PC-3 (cell line): ENCODE measurements at regions not wholly inside any gene's neighbourhood (a gene's known extent, or its start where the extent isn't known, plus 50 kb on each side); places are given as distances from the start of the nearest gene placed in this dataset.

Source experiments
- ATAC-seq: fragments of 200-7000 bp; cut with Tn5 transposase; 2 replicates; pipeline ENCODE4 v1.9.1; 2020; ENCODE audit warnings: mild to moderate bottlenecking, moderate library complexity
- BruUV-seq: library from RNA; stranded (reverse); fragments of 400-500 nt; replicated peaks from 2 replicates; lab custom pipeline; 2021; lab: Mats Ljungman, UMichigan
- CTCF ChIA-PET: fragments of 300-600 bp; sonication (Branson Sonifier 250); formaldehyde crosslinking; loops from one replicate; lab custom pipeline; 2022; ENCODE audit warnings: antibody characterized with exemption; lab: Charles Lee
- POLR2A ChIA-PET: fragments of 300-600 bp; sonication (Branson Sonifier 250); formaldehyde crosslinking; loops from one replicate; lab custom pipeline; 2022; ENCODE audit warnings: antibody characterized with exemption; ENCODE audit not compliant: unreplicated experiment; lab: Charles Lee
- DNase-seq: peaks from one replicate; pipeline ENCODE4 v3.0.0-alpha.2; 2015
- H2AFZ ChIP-seq: fragments of 300-600 bp; sonication (generic); 2 replicates; pipeline ENCODE4 v1.6.0; 2016; ENCODE audit warnings: antibody characterized with exemption, low read length
- H3F3A ChIP-seq: fragments of 300-600 bp; sonication (generic); one replicate; pipeline ENCODE4 v1.6.0; 2017; ENCODE audit warnings: antibody characterized with exemption, low read length, control low read depth, mild to moderate bottlenecking; ENCODE audit not compliant: unreplicated experiment
- H3K27ac ChIP-seq: fragments of 300-600 bp; sonication (generic); 2 replicates; pipeline ENCODE4 v1.5.1; 2016; ENCODE audit warnings: mild to moderate bottlenecking, low read length
- H3K27me3 ChIP-seq: fragments of 300-600 bp; sonication (generic); 2 replicates; pipeline ENCODE4 v1.6.1; 2016; ENCODE audit warnings: low read length, mixed read lengths
- H3K36me3 ChIP-seq: fragments of 300-600 bp; sonication (generic); 2 replicates; pipeline ENCODE4 v1.6.1; 2016; ENCODE audit warnings: low read depth, mixed run types, low read length, mixed read lengths
- H3K4me1 ChIP-seq: fragments of 300-600 bp; sonication (generic); 2 replicates; pipeline ENCODE4 v1.5.1; 2016; ENCODE audit warnings: low read length; ENCODE audit not compliant: insufficient read depth
- H3K4me2 ChIP-seq: fragments of 300-600 bp; sonication (generic); 2 replicates; pipeline ENCODE4 v1.6.0; 2016; ENCODE audit warnings: low read length
- H3K4me3 ChIP-seq: fragments of 300-600 bp; sonication (generic); 2 replicates; pipeline ENCODE4 v1.5.1; 2016; ENCODE audit warnings: mild to moderate bottlenecking, low read length, mixed read lengths
- H3K79me2 ChIP-seq: fragments of 300-600 bp; sonication (generic); 2 replicates; pipeline ENCODE4 v1.6.1; 2017; ENCODE audit warnings: low read length, mixed read lengths
- H3K9ac ChIP-seq: fragments of 300-600 bp; sonication (generic); 2 replicates; pipeline ENCODE4 v1.6.0; 2016; ENCODE audit warnings: mild to moderate bottlenecking, low read length
- H3K9me2 ChIP-seq: fragments of 300-600 bp; sonication (generic); replicated peaks from 2 replicates; pipeline ENCODE4 v1.6.1; 2016; ENCODE audit warnings: mixed run types, low read length, mixed read lengths
- H3K9me3 ChIP-seq: fragments of 300-600 bp; sonication (generic); 2 replicates; pipeline ENCODE4 v1.6.1; 2016; ENCODE audit warnings: low read length, mixed read lengths
- H4K20me1 ChIP-seq: fragments of 300-600 bp; sonication (generic); 2 replicates; pipeline ENCODE4 v1.6.1; 2016; ENCODE audit warnings: low read length, mixed read lengths
- EZH2 ChIP-seq: fragments of 300-600 bp; sonication (generic); IDR thresholded peaks from one replicate; pipeline ENCODE4 v1.6.1; 2017; ENCODE audit warnings: antibody characterized with exemption, mild to moderate bottlenecking, low read length; ENCODE audit not compliant: unreplicated experiment
- EZH2phosphoT487 ChIP-seq: fragments of 300-600 bp; sonication (generic); IDR thresholded peaks from 2 replicates; pipeline ENCODE4 v1.6.1; 2018; ENCODE audit warnings: mild to moderate bottlenecking, antibody characterized with exemption, low read length, borderline replicate concordance
- intact Hi-C: fragments of 100-400 bp; cut with micrococcal nuclease; formaldehyde crosslinking; loops from 2 replicates; pipeline ENCODE4 v1.9.0; 2023
- TF ChIP-seq, protein P1 (sequence below): fragments of 300-600 bp; sonication (generic); conservative IDR thresholded peaks from 2 replicates; pipeline ENCODE4 v1.5.1; 2017; ENCODE audit warnings: antibody characterized with exemption, low read depth, mild to moderate bottlenecking, low read length

DNA sequence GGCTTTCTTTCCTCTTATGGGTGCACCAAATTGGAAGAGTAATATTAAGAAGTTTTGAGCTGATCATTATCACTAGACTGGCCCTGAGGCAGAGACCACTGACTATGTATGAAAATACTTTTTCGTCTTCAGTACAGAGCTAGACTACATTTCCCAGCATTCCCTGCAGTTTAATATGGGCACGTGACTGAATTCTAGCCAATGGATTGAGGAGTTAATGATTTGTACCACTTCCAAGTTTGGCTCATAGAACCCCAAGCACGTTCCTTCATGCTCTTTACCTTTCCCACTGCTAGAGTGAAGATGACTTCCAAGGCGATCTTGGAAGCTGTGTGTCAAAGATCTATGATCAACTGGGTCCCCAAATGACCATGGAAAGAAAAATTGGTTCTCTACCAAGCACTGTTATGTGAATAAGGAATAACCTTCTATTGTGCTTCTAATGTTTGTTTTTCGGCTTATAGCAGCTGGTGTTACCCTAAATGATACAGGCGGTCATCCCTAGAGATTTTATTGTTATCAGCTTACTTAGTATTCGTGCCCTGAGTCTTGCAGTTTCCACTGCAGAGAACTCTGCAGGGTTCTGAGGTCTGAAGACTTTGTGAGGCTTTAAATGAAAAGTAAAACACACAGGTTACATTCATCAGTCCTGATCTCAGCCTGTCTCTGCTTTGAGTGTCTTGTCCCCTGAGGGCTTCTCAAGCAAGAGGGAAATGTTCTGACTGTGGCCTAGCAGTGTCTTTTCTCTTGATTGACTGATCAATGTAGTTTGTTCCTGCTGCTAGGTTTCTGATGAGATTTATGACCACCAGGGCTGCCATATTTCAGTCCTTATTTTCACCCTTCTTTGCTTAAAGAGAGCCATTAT, 486.8 kb downstream of the PDCD6IP start:
- Histone ChIP-seq H3K4me1 (no peaks in the 10 kb centered on the region), H3K9me2 (no peaks in the 10 kb centered on the region), H3F3A (no peaks in the 10 kb centered on the region), H4K20me1 (no peaks in the 10 kb centered on the region), H3K27ac (no peak overlapping the region), H2AFZ (no peak overlapping the region), H3K27me3 (no peaks in the 10 kb centered on the region), H3K79me2 (no peaks in the 10 kb centered on the region), H3K4me3 (no peak overlapping the region), H3K36me3 (no peaks in the 10 kb centered on the region), H3K9me3 (0 out of 2 replicates have a peak, but pooled peaks cover 4% of the 10 kb centered on the region), H3K9ac (no peak overlapping the region), H3K4me2 (no peak overlapping the region)
- DNase-seq (no peak), ATAC-seq (no peak)
- ChIA-PET CTCF (no interaction called here), POLR2A (no interaction called here)
- no TSS peak for BruUV-seq
- no peak for TF ChIP-seq EZH2phosphoT487
- no peak for TF ChIP-seq EZH2
- TF ChIP-seq, protein P1, sequence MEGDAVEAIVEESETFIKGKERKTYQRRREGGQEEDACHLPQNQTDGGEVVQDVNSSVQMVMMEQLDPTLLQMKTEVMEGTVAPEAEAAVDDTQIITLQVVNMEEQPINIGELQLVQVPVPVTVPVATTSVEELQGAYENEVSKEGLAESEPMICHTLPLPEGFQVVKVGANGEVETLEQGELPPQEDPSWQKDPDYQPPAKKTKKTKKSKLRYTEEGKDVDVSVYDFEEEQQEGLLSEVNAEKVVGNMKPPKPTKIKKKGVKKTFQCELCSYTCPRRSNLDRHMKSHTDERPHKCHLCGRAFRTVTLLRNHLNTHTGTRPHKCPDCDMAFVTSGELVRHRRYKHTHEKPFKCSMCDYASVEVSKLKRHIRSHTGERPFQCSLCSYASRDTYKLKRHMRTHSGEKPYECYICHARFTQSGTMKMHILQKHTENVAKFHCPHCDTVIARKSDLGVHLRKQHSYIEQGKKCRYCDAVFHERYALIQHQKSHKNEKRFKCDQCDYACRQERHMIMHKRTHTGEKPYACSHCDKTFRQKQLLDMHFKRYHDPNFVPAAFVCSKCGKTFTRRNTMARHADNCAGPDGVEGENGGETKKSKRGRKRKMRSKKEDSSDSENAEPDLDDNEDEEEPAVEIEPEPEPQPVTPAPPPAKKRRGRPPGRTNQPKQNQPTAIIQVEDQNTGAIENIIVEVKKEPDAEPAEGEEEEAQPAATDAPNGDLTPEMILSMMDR: no peak
- intact Hi-C loops: no loop called here

DNA sequence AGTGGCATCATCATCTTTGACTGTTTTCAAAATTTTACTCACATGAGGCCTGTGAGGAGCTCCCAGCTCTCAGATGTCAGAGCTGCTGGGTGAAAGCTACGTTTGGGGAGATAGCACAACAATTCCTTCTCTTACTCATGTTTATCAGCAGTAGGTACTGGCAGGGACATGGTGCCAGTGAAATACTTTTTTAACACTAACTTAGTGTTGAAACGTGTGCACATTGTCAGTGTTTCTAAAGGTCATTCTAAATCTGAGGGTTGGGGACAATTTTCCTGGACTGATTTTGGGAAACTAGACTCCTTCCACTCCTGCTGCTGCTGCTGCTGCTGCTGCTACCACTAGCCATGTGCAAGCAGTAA, 487.4 kb downstream of the PDCD6IP start:
- Histone ChIP-seq H3K79me2 (no peaks in the 10 kb centered on the region), H3K9me2 (no peaks in the 10 kb centered on the region), H3K9ac (no peak overlapping the region), H3K9me3 (0 out of 2 replicates have a peak, but pooled peaks cover 4% of the 10 kb centered on the region), H3K4me3 (no peak overlapping the region), H3K27me3 (no peaks in the 10 kb centered on the region), H2AFZ (no peak overlapping the region), H3K36me3 (no peaks in the 10 kb centered on the region), H3F3A (no peaks in the 10 kb centered on the region), H3K4me2 (no peak overlapping the region), H3K4me1 (no peaks in the 10 kb centered on the region), H3K27ac (no peak overlapping the region), H4K20me1 (no peaks in the 10 kb centered on the region)
- no peak for TF ChIP-seq EZH2phosphoT487
- TF ChIP-seq, protein P1: no peak
- no peak for TF ChIP-seq EZH2
- CTCF ChIA-PET: no interaction called here
- no peak for ATAC-seq
- intact Hi-C loops: no loop called here
- POLR2A ChIA-PET: no interaction called here
- DNase-seq: no peak
- BruUV-seq: no TSS peak
